K562 (cell line): ENCODE measurements at regions not wholly inside any gene's neighbourhood (a gene's known extent, or its start where the extent isn't known, plus 50 kb on each side); places are given as distances from the start of the nearest gene placed in this dataset.

ENCODE experiments used
- EWSR1 ChIP-seq: fragments of 450-650 bp; IDR thresholded peaks from 2 replicates; pipeline ENCODE4 v1.6.1; 2018; ENCODE audit warnings: borderline replicate concordance, mild to moderate bottlenecking, low read depth, moderate library complexity; ENCODE audit not compliant: partially characterized antibody
- KLF6 ChIP-seq: fragments of 250-450 bp; sonication (Bioruptor Pico); IDR thresholded peaks from 2 replicates; pipeline ENCODE4 v1.4.0; 2020; ENCODE audit warnings: mild to moderate bottlenecking, moderate library complexity, borderline replicate concordance
- MED1 ChIP-seq: sonication (generic); formaldehyde crosslinking; IDR thresholded peaks from 2 replicates; pipeline ENCODE4 v1.8.1; 2023; ENCODE audit warnings: missing genetic modification reagents, borderline replicate concordance
- TF ChIP-seq, protein P1 (sequence below): fragments of 200-600 bp; sonication (generic); IDR thresholded peaks from one replicate; pipeline ENCODE4 v1.6.1; 2012; ENCODE audit warnings: mild to moderate bottlenecking, low read depth, low read length, inconsistent platforms
- TF ChIP-seq, protein P2 (sequence below): IDR thresholded peaks from 2 replicates; pipeline ENCODE4 v1.6.1; 2011; ENCODE audit warnings: borderline replicate concordance, low read depth, mild to moderate bottlenecking, moderate library complexity, low read length; ENCODE audit not compliant: insufficient read depth, poor library complexity, severe bottlenecking
- TF ChIP-seq, protein P3 (sequence below): sonication (generic); formaldehyde crosslinking; IDR thresholded peaks from 2 replicates; pipeline ENCODE4 v1.8.0; 2022; ENCODE audit warnings: mild to moderate bottlenecking, missing genetic modification reagents

DNA sequence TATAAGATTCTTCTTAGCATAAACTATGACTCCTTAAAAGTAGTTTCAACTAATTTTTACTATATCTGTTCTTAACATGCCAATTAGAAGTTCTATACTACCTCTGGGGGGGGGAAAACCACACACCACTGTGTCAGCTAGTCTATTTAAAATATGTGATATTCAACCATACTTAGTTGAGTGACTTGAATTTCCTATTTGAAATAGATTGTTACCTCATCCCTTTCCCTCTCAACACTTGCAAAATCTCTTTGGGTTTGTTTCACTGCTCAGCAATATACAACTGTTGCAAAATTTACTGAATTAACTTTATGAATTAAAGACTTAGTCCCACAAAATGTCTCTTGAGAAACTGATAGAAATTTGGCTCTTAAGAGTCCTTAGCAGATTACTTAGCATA is 151.1 kb upstream of the POU5F2 start (continued):
- TF ChIP-seq, protein P1, sequence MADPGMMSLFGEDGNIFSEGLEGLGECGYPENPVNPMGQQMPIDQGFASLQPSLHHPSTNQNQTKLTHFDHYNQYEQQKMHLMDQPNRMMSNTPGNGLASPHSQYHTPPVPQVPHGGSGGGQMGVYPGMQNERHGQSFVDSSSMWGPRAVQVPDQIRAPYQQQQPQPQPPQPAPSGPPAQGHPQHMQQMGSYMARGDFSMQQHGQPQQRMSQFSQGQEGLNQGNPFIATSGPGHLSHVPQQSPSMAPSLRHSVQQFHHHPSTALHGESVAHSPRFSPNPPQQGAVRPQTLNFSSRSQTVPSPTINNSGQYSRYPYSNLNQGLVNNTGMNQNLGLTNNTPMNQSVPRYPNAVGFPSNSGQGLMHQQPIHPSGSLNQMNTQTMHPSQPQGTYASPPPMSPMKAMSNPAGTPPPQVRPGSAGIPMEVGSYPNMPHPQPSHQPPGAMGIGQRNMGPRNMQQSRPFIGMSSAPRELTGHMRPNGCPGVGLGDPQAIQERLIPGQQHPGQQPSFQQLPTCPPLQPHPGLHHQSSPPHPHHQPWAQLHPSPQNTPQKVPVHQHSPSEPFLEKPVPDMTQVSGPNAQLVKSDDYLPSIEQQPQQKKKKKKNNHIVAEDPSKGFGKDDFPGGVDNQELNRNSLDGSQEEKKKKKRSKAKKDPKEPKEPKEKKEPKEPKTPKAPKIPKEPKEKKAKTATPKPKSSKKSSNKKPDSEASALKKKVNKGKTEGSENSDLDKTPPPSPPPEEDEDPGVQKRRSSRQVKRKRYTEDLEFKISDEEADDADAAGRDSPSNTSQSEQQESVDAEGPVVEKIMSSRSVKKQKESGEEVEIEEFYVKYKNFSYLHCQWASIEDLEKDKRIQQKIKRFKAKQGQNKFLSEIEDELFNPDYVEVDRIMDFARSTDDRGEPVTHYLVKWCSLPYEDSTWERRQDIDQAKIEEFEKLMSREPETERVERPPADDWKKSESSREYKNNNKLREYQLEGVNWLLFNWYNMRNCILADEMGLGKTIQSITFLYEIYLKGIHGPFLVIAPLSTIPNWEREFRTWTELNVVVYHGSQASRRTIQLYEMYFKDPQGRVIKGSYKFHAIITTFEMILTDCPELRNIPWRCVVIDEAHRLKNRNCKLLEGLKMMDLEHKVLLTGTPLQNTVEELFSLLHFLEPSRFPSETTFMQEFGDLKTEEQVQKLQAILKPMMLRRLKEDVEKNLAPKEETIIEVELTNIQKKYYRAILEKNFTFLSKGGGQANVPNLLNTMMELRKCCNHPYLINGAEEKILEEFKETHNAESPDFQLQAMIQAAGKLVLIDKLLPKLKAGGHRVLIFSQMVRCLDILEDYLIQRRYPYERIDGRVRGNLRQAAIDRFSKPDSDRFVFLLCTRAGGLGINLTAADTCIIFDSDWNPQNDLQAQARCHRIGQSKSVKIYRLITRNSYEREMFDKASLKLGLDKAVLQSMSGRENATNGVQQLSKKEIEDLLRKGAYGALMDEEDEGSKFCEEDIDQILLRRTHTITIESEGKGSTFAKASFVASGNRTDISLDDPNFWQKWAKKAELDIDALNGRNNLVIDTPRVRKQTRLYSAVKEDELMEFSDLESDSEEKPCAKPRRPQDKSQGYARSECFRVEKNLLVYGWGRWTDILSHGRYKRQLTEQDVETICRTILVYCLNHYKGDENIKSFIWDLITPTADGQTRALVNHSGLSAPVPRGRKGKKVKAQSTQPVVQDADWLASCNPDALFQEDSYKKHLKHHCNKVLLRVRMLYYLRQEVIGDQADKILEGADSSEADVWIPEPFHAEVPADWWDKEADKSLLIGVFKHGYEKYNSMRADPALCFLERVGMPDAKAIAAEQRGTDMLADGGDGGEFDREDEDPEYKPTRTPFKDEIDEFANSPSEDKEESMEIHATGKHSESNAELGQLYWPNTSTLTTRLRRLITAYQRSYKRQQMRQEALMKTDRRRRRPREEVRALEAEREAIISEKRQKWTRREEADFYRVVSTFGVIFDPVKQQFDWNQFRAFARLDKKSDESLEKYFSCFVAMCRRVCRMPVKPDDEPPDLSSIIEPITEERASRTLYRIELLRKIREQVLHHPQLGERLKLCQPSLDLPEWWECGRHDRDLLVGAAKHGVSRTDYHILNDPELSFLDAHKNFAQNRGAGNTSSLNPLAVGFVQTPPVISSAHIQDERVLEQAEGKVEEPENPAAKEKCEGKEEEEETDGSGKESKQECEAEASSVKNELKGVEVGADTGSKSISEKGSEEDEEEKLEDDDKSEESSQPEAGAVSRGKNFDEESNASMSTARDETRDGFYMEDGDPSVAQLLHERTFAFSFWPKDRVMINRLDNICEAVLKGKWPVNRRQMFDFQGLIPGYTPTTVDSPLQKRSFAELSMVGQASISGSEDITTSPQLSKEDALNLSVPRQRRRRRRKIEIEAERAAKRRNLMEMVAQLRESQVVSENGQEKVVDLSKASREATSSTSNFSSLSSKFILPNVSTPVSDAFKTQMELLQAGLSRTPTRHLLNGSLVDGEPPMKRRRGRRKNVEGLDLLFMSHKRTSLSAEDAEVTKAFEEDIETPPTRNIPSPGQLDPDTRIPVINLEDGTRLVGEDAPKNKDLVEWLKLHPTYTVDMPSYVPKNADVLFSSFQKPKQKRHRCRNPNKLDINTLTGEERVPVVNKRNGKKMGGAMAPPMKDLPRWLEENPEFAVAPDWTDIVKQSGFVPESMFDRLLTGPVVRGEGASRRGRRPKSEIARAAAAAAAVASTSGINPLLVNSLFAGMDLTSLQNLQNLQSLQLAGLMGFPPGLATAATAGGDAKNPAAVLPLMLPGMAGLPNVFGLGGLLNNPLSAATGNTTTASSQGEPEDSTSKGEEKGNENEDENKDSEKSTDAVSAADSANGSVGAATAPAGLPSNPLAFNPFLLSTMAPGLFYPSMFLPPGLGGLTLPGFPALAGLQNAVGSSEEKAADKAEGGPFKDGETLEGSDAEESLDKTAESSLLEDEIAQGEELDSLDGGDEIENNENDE: no peak
- TF ChIP-seq KLF6: no peak
- TF ChIP-seq, protein P2, sequence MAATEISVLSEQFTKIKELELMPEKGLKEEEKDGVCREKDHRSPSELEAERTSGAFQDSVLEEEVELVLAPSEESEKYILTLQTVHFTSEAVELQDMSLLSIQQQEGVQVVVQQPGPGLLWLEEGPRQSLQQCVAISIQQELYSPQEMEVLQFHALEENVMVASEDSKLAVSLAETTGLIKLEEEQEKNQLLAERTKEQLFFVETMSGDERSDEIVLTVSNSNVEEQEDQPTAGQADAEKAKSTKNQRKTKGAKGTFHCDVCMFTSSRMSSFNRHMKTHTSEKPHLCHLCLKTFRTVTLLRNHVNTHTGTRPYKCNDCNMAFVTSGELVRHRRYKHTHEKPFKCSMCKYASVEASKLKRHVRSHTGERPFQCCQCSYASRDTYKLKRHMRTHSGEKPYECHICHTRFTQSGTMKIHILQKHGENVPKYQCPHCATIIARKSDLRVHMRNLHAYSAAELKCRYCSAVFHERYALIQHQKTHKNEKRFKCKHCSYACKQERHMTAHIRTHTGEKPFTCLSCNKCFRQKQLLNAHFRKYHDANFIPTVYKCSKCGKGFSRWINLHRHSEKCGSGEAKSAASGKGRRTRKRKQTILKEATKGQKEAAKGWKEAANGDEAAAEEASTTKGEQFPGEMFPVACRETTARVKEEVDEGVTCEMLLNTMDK: no peak
- TF ChIP-seq, protein P3, sequence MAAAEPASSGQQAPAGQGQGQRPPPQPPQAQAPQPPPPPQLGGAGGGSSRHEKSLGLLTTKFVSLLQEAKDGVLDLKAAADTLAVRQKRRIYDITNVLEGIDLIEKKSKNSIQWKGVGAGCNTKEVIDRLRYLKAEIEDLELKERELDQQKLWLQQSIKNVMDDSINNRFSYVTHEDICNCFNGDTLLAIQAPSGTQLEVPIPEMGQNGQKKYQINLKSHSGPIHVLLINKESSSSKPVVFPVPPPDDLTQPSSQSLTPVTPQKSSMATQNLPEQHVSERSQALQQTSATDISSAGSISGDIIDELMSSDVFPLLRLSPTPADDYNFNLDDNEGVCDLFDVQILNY (CRISPR knock-in tag): no peak
- no peak for TF ChIP-seq MED1 (CRISPR knock-in tag)
- TF ChIP-seq EWSR1: no peak
